GM21526 (cell line): ENCODE measurements at regions not wholly inside any gene's neighbourhood (a gene's known extent, or its start where the extent isn't known, plus 50 kb on each side); places are given as distances from the start of the nearest gene placed in this dataset.

ENCODE experiments used
- ATAC-seq: cut with Tn5 transposase; IDR thresholded peaks from one replicate; pipeline ENCODE4 v1.9.1; 2021; ENCODE audit warnings: moderate library complexity; ENCODE audit not compliant: unreplicated experiment, low FRiP score

- ATAC-seq, result no peak
Measured at GRCh38 chr22:47453049-47453448, 690.6 kb downstream of the TBC1D22A start.

- no peak for ATAC-seq
Measured at GRCh38 chr22:47452184-47452583, 689.7 kb downstream of the TBC1D22A start.

GRCh38 chr22:47450876-47451475, 688.5 kb downstream of the TBC1D22A start:
- ATAC-seq, result no peak

- no peak for ATAC-seq
Measured at GRCh38 chr22:47449508-47450270, 687.2 kb downstream of the TBC1D22A start.

GRCh38 chr22:47448231-47449223, 686.1 kb downstream of the TBC1D22A start:
- ATAC-seq, result no peak

GRCh38 chr22:47446821-47447810, 684.7 kb downstream of the TBC1D22A start:
- ATAC-seq, result no peak

GRCh38 chr22:47446331-47446730, 683.9 kb downstream of the TBC1D22A start:
- no peak for ATAC-seq

- ATAC-seq, result no peak
Measured at GRCh38 chr22:47445716-47446290, 683.4 kb downstream of the TBC1D22A start.

GRCh38 chr22:47445212-47445611, 682.8 kb downstream of the TBC1D22A start:
- no peak for ATAC-seq

- ATAC-seq, result no peak
Measured at GRCh38 chr22:47444746-47445065, 682.3 kb downstream of the TBC1D22A start.

GRCh38 chr22:47443836-47444745, 681.6 kb downstream of the TBC1D22A start:
- ATAC-seq, result no peak

- ATAC-seq, result no peak
Measured at GRCh38 chr22:47442821-47443220, 680.4 kb downstream of the TBC1D22A start.

- ATAC-seq, result no peak
Measured at GRCh38 chr22:47439643-47440265, 677.3 kb downstream of the TBC1D22A start.

- no peak for ATAC-seq
Measured at GRCh38 chr22:47437636-47438035, 675.2 kb downstream of the TBC1D22A start.

- ATAC-seq, result no peak
Measured at GRCh38 chr22:47437110-47437509, 674.7 kb downstream of the TBC1D22A start.

- ATAC-seq, result no peak
Measured at GRCh38 chr22:47435826-47436225, 673.4 kb downstream of the TBC1D22A start.

- ATAC-seq, result no peak
Measured at GRCh38 chr22:47435204-47435487, 672.7 kb downstream of the TBC1D22A start.
